ENCODE measurements at regions not wholly inside any gene's neighbourhood (a gene's known extent, or its start where the extent isn't known, plus 50 kb on each side); places are given as distances from the start of the nearest gene placed in this dataset.

DNA sequence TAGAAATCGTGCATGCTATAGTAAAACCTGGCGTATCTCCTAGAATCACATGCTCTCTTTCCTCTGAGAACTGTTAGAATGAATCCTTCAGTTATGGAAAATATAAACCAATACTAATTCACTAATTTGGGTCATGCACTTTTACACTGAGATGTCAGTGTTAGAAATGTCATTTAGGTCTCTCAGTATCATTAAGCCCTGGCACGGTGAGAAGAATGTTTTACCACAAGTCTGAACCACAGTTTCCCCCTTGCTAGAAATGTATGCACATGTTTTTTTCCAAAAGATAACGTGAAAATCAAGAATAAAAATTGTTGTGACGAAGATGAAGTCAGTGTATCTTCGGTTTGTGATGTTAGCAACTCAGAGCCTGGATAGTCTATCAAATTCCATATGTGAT, 1062.7 kb upstream of the NCAM2 start:
- DNase-seq: no peak

DNA sequence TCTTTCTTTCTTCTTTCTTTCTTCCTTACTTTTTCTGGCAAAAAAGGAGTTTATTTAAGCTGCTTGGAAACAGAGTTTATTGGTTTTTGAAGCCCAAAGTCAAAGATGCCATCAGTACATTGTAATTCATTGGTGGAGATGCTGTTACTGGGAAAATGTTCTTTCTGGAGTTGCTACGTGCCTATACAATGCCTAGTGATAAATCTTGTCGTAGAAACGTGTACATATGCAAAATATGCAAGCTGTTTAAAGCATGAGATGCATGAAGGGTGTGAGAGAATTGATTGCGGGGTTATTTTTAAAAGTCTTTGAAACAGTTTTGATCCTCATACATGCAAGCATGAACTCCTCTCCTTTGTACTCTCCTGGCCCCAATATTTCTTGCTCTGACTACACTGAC, 1060.6 kb upstream of the NCAM2 start:
- 67 to 82% (median 73%) methylated on average over 4 of the region's 4 CpGs for WGBS, 5 donors
- TF ChIP-seq POLR2A (IDR thresholded peaks at IDR 0.05) (no peak), POLR2AphosphoS5 (IDR thresholded peaks at IDR 0.05) (no peak)
- TF ChIP-seq, protein P1, sequence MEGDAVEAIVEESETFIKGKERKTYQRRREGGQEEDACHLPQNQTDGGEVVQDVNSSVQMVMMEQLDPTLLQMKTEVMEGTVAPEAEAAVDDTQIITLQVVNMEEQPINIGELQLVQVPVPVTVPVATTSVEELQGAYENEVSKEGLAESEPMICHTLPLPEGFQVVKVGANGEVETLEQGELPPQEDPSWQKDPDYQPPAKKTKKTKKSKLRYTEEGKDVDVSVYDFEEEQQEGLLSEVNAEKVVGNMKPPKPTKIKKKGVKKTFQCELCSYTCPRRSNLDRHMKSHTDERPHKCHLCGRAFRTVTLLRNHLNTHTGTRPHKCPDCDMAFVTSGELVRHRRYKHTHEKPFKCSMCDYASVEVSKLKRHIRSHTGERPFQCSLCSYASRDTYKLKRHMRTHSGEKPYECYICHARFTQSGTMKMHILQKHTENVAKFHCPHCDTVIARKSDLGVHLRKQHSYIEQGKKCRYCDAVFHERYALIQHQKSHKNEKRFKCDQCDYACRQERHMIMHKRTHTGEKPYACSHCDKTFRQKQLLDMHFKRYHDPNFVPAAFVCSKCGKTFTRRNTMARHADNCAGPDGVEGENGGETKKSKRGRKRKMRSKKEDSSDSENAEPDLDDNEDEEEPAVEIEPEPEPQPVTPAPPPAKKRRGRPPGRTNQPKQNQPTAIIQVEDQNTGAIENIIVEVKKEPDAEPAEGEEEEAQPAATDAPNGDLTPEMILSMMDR (IDR thresholded peaks at IDR 0.05 in 8 of 11, conservative IDR thresholded peaks at IDR 0.05 in 3 of 11): no peak

More for the DNA sequence above, 1062.7 kb upstream of the NCAM2 start:
- WGBS, 5 donors: 45 to 65% (median 55%) methylated on average over 6 of the region's 6 CpGs
- TF ChIP-seq POLR2A (IDR thresholded peaks at IDR 0.05) (no peak), POLR2AphosphoS5 (IDR thresholded peaks at IDR 0.05) (no peak)
- TF ChIP-seq, protein P1 (IDR thresholded peaks at IDR 0.05 in 8 of 11, conservative IDR thresholded peaks at IDR 0.05 in 3 of 11): no peak
- Histone ChIP-seq H3K9me3 (no peaks in the 10 kb centered on the region), H3K36me3 (no peaks in the 10 kb centered on the region), H3K27me3 (replicated peaks in 1 of 7) (no peaks in the 10 kb centered on the region), H3K27ac (no peak overlapping the region), H3K4me1 (no peaks in the 10 kb centered on the region), H3K4me3 (no peak overlapping the region)
- intact Hi-C loops (cut with DNase I; ENCODE audit: low total_unique reads): no loop called here

DNA sequence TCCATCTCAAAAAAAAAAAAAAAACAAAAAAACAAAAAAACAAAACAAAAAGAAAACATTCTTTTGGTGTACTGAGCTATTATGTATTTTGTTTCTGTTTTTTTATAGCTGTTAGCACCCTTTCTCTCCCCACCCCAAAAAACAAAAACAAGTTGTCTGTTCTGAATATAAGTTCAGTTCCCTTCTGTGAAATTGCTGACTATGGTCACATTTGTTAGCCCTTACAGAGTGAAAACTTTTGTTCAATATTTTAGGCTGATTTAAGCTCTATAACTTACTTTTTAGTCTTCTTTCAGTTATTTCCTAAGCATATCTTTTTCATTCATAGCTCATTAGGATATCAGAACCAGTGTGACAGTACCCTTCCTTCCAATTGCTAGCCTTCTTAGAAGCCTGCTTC, 1056.6 kb upstream of the NCAM2 start:
- intact Hi-C loops (cut with DNase I; ENCODE audit: low total_unique reads): no loop called here

More for the DNA sequence above, 1060.6 kb upstream of the NCAM2 start:
- H3K27ac ChIP-seq: no peak overlapping the region
- DNase-seq: no peak
- no peaks in the 10 kb centered on the region for H3K27me3 ChIP-seq (replicated peaks in 1 of 7)
- no peaks in the 10 kb centered on the region for H3K36me3 ChIP-seq
- H3K9me3 ChIP-seq: peaks cover 0 to 4% (median 0%) of the 10 kb centered on the region in 8 donors
- no peaks in the 10 kb centered on the region for H3K4me1 ChIP-seq
- no peak overlapping the region for H3K4me3 ChIP-seq
- intact Hi-C loops (cut with DNase I; ENCODE audit: low total_unique reads): no loop called here

DNA sequence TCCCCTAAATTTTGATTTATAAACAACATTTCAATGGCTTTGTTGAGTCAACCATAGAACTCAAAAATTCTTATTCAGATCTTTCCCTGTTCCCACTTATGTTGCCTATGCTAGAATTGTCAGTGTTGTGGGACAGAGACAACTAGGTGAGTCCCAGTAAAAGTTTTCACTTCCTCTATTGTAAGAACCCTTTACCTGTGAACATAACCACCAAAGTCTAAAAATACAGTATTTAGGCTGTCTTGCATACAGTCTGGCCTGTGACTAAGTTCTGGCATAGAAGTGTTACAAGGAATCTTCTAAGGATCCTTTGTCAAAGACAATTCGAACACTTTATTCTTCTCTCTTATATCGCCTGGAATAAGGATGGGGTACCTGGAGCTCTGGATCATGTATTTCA, 1047.9 kb upstream of the NCAM2 start:
- H3K27ac ChIP-seq: no peak overlapping the region
- peaks cover 0 to 15% (median 0%) of the 10 kb centered on the region in 8 donors for H3K9me3 ChIP-seq
- no peak overlapping the region for H3K4me3 ChIP-seq
- no peak for DNase-seq
- H3K27me3 ChIP-seq (replicated peaks in 1 of 7): no peaks in the 10 kb centered on the region
- no peaks in the 10 kb centered on the region for H3K36me3 ChIP-seq
- H3K4me1 ChIP-seq: no peaks in the 10 kb centered on the region
- no peak for TF ChIP-seq POLR2A (IDR thresholded peaks at IDR 0.05)
- TF ChIP-seq, protein P1 (IDR thresholded peaks at IDR 0.05 in 8 of 11, conservative IDR thresholded peaks at IDR 0.05 in 3 of 11): no peak
- no peak for TF ChIP-seq POLR2AphosphoS5 (IDR thresholded peaks at IDR 0.05)
- intact Hi-C loops (cut with DNase I; ENCODE audit: low total_unique reads): no loop called here
- 79 to 95% (median 86%) methylated on average over 2 of the region's 2 CpGs for WGBS, 5 donors

More for the DNA sequence above, 1056.6 kb upstream of the NCAM2 start:
- TF ChIP-seq, protein P1 (IDR thresholded peaks at IDR 0.05 in 8 of 11, conservative IDR thresholded peaks at IDR 0.05 in 3 of 11): no peak
- no peak for TF ChIP-seq POLR2AphosphoS5 (IDR thresholded peaks at IDR 0.05)
- no peak for TF ChIP-seq POLR2A (IDR thresholded peaks at IDR 0.05)
- peaks cover 0 to 4% (median 0%) of the 10 kb centered on the region in 8 donors for H3K9me3 ChIP-seq
- H3K4me3 ChIP-seq: no peak overlapping the region
- H3K27ac ChIP-seq: no peak overlapping the region
- H3K27me3 ChIP-seq (replicated peaks in 1 of 7): no peaks in the 10 kb centered on the region
- H3K4me1 ChIP-seq: no peaks in the 10 kb centered on the region
- DNase-seq: no peak
- no peaks in the 10 kb centered on the region for H3K36me3 ChIP-seq
